Left ventricle myocardium inferior (tissue), 1 donor: ENCODE measurements at regions not wholly inside any gene's neighbourhood (a gene's known extent, or its start where the extent isn't known, plus 50 kb on each side); places are given as distances from the start of the nearest gene placed in this dataset.

Experiments used
- DNase-seq: peaks from one replicate; pipeline ENCODE4 v3.0.0-alpha.2; 2020
- H3K27ac ChIP-seq: fragments of 200-600 bp; replicated peaks from 2 replicates; pipeline ENCODE4 v1.8.0; 2021
- H3K27me3 ChIP-seq: fragments of 200-600 bp; 2 replicates; pipeline ENCODE4 v1.8.0; 2021; ENCODE audit warnings: low read depth
- H3K36me3 ChIP-seq: fragments of 200-600 bp; 2 replicates; pipeline ENCODE4 v1.8.0; 2021
- H3K4me1 ChIP-seq: fragments of 200-600 bp; 2 replicates; pipeline ENCODE4 v1.8.0; 2021
- H3K4me3 ChIP-seq: fragments of 200-600 bp; 2 replicates; pipeline ENCODE4 v1.8.0; 2021; ENCODE audit warnings: mild to moderate bottlenecking, moderate library complexity
- H3K9me3 ChIP-seq: fragments of 200-600 bp; replicated peaks from 2 replicates; pipeline ENCODE4 v1.8.0; 2021
- CTCF ChIP-seq: fragments of 200-600 bp; IDR thresholded peaks from 2 replicates; pipeline ENCODE4 v1.8.0; 2021; ENCODE audit warnings: antibody characterized with exemption, mild to moderate bottlenecking, borderline replicate concordance
- intact Hi-C: fragments of 100-400 bp; cut with micrococcal nuclease; formaldehyde crosslinking; loops from one replicate; pipeline ENCODE4 v1.11.0; 2022
- donor health status: DM: no; HTN: yes; CAD: no; lungs with severe emphysema.

- Histone ChIP-seq H3K9me3 (peaks cover 35% of the 10 kb centered on the region), H3K36me3 (no peaks in the 10 kb centered on the region), H3K27ac (no peak overlapping the region), H3K4me1 (no peaks in the 10 kb centered on the region), H3K27me3 (no peaks in the 10 kb centered on the region), H3K4me3 (no peak overlapping the region)
- DNase-seq: no peak
- intact Hi-C loops: no loop called here
- TF ChIP-seq CTCF: no peak
Measured at GRCh38 chr14:98976271-98976670, 295.7 kb downstream of the BCL11B start.

- Histone ChIP-seq H3K27me3 (no peaks in the 10 kb centered on the region), H3K4me3 (no peak overlapping the region), H3K36me3 (no peaks in the 10 kb centered on the region), H3K9me3 (peaks cover 35% of the 10 kb centered on the region), H3K4me1 (no peaks in the 10 kb centered on the region), H3K27ac (no peak overlapping the region)
- TF ChIP-seq CTCF: no peak
- no peak for DNase-seq
- intact Hi-C loops: no loop called here
Measured at GRCh38 chr14:98977451-98977850, 294.5 kb downstream of the BCL11B start.

DNA sequence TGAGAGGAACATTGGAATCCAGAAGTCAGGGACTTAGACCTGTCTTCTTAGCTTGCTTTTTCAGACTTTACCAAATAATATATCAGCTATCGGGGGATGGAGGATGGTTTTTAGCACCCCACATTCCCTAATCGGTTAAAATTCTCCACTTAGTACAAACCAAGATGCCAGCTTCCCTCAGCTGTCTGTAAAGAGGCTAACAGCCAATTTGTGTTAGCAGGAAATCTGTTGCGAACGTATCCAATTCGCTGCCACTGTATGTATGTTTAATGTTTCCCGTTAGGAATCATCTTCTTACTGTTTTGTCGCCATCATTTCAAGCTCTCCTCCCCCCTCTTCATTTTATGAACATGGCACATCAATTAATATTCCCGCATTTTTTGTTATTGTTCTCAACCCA is 289.0 kb downstream of the BCL11B start:
- H3K4me1 ChIP-seq: no peaks in the 10 kb centered on the region
- DNase-seq: no peak
- no peaks in the 10 kb centered on the region for H3K36me3 ChIP-seq
- no peak overlapping the region for H3K4me3 ChIP-seq
- H3K9me3 ChIP-seq: peaks cover 26% of the 10 kb centered on the region
- H3K27me3 ChIP-seq: peaks cover 14% of the 10 kb centered on the region
- H3K27ac ChIP-seq: no peak overlapping the region
- TF ChIP-seq CTCF: no peak
- intact Hi-C loops: no loop called here

GRCh38 chr14:98984027-98984718 is 287.8 kb downstream of the BCL11B start:
- H3K9me3 ChIP-seq: peaks cover 14% of the 10 kb centered on the region
- H3K27ac ChIP-seq: no peak overlapping the region
- H3K36me3 ChIP-seq: no peaks in the 10 kb centered on the region
- H3K4me1 ChIP-seq: no peaks in the 10 kb centered on the region
- TF ChIP-seq CTCF: no peak
- intact Hi-C loops: no loop called here
- DNase-seq: no peak
- peaks cover 14% of the 10 kb centered on the region for H3K27me3 ChIP-seq
- H3K4me3 ChIP-seq: no peak overlapping the region

- intact Hi-C loops: no loop called here
- Histone ChIP-seq H3K4me1 (no peaks in the 10 kb centered on the region), H3K36me3 (no peaks in the 10 kb centered on the region), H3K27ac (no peak overlapping the region), H3K9me3 (peaks cover 9% of the 10 kb centered on the region), H3K4me3 (no peak overlapping the region), H3K27me3 (peaks cover 14% of the 10 kb centered on the region)
- TF ChIP-seq CTCF: no peak
- DNase-seq: no peak
Measured at GRCh38 chr14:98984719-98985041, 287.3 kb downstream of the BCL11B start.
